ENCODE measurements at regions not wholly inside any gene's neighbourhood (a gene's known extent, or its start where the extent isn't known, plus 50 kb on each side); places are given as distances from the start of the nearest gene placed in this dataset.

DNA sequence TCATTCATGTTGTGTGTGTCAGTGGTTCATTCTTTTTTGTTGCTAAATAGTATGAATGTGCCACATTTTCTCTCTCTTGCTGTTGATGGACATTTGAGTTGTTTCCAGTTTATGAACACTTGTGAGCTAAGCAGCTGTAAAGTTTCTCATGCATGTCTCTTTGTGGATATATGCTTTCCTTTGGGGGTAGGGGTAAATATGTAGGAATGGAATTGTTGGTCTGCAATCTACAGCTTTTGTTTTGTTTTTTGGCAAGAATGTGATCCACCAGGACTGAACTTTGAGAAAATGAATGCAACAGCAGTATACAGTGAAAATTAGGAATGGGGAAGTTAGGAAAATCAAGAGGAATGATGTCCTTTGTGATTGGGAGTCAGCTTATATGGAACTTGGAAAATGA, 226.3 kb downstream of the CDCA7 start:
- no peak for DNase-seq
- Histone ChIP-seq H3K4me3 (ENCODE audit: low read length) (no peak overlapping the region), H3K27me3 (ENCODE audit: control insufficient read depth, insufficient read depth, low read length, poor library complexity, severe bottlenecking) (no peaks in the 10 kb centered on the region), H3K9ac (ENCODE audit: extremely low read depth, low read length, poor library complexity, severe bottlenecking) (no peak overlapping the region), H3K9me3 (ENCODE audit: control insufficient read depth, low read length) (no peaks in the 10 kb centered on the region), H3K36me3 (ENCODE audit: control insufficient read depth, insufficient read depth, low read length) (no peaks in the 10 kb centered on the region), H3K27ac (ENCODE audit: low read depth, low read length) (no peak overlapping the region), H3K4me1 (ENCODE audit: control insufficient read depth, insufficient read depth, low read length) (no peaks in the 10 kb centered on the region)
- H3K36me3 Mint-ChIP-seq (ENCODE audit: low read depth) = no peaks in the 10 kb centered on the region
- H3K9me3 Mint-ChIP-seq = no peaks in the 10 kb centered on the region
- no peaks in the 10 kb centered on the region for H3K4me1 Mint-ChIP-seq
- no peak overlapping the region for H3K4me3 Mint-ChIP-seq
- H3K27me3 Mint-ChIP-seq (ENCODE audit: insufficient read depth) = no peaks in the 10 kb centered on the region
- no peak overlapping the region for H3K27ac Mint-ChIP-seq
- TF ChIP-seq, protein P1, sequence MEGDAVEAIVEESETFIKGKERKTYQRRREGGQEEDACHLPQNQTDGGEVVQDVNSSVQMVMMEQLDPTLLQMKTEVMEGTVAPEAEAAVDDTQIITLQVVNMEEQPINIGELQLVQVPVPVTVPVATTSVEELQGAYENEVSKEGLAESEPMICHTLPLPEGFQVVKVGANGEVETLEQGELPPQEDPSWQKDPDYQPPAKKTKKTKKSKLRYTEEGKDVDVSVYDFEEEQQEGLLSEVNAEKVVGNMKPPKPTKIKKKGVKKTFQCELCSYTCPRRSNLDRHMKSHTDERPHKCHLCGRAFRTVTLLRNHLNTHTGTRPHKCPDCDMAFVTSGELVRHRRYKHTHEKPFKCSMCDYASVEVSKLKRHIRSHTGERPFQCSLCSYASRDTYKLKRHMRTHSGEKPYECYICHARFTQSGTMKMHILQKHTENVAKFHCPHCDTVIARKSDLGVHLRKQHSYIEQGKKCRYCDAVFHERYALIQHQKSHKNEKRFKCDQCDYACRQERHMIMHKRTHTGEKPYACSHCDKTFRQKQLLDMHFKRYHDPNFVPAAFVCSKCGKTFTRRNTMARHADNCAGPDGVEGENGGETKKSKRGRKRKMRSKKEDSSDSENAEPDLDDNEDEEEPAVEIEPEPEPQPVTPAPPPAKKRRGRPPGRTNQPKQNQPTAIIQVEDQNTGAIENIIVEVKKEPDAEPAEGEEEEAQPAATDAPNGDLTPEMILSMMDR (conservative IDR thresholded peaks at IDR 0.05) = no peak

DNA sequence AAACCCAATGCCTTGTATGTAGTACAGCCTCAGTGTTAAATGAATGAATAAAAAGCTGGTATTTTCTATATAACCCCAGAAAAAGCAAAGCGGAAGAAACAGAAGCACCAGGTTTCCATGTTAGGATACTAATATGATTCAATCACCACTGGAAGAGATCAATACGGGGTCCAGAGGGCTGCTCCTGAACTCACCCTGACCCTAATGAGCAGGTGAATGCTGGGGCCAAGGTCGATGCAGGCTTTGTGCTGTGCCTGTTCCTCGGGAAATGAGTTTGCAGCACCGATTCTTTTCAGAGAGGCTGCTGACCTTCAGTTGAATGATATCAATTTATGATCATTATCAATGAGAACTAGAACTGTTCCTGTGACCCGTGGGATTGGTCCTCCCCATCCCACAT, 228.5 kb downstream of the CDCA7 start:
- no peaks in the 10 kb centered on the region for H3K36me3 ChIP-seq (ENCODE audit: control insufficient read depth, insufficient read depth, low read length)
- no peak overlapping the region for H3K27ac ChIP-seq (ENCODE audit: low read depth, low read length)
- TF ChIP-seq, protein P1 (conservative IDR thresholded peaks at IDR 0.05) = no peak
- Mint-ChIP-seq H3K4me1 (no peaks in the 10 kb centered on the region), H3K27me3 (ENCODE audit: insufficient read depth) (no peaks in the 10 kb centered on the region), H3K9me3 (no peaks in the 10 kb centered on the region), H3K4me3 (no peak overlapping the region), H3K27ac (no peak overlapping the region), H3K36me3 (ENCODE audit: low read depth) (no peaks in the 10 kb centered on the region)
- WGBS, 2 experiments (ENCODE audit: insufficient coverage in 1 of 2, insufficient read length in 1 of 2) = 92 to 93% methylated on average over 6 of the region's 6 CpGs
- no peak for DNase-seq
- no peak overlapping the region for H3K4me3 ChIP-seq (ENCODE audit: low read length)
- H3K9ac ChIP-seq (ENCODE audit: extremely low read depth, low read length, poor library complexity, severe bottlenecking) = no peak overlapping the region
- no peaks in the 10 kb centered on the region for H3K27me3 ChIP-seq (ENCODE audit: control insufficient read depth, insufficient read depth, low read length, poor library complexity, severe bottlenecking)
- H3K9me3 ChIP-seq (ENCODE audit: control insufficient read depth, low read length) = no peaks in the 10 kb centered on the region
- H3K4me1 ChIP-seq (ENCODE audit: control insufficient read depth, insufficient read depth, low read length) = no peaks in the 10 kb centered on the region

DNA sequence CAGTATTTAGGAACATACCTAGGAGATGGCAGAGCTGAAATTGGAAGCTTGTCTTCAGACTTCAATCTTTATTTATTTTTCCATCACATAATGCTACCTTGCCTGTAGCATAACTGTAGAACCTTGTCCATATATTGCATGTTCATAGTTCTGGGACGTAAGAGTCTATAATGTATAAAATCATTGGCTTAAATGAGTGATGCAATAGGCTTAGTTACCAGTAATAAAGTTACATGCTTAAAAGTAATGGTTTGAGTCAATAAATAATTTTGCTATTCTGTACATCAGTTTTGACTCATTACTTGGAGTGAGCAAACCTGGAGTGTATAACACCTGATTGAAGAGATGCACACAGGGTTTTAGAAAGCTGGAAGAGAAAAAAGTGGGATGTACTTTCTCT, 229.3 kb downstream of the CDCA7 start:
- no peaks in the 10 kb centered on the region for H3K36me3 ChIP-seq (ENCODE audit: control insufficient read depth, insufficient read depth, low read length)
- no peaks in the 10 kb centered on the region for H3K4me1 ChIP-seq (ENCODE audit: control insufficient read depth, insufficient read depth, low read length)
- H3K27me3 ChIP-seq (ENCODE audit: control insufficient read depth, insufficient read depth, low read length, poor library complexity, severe bottlenecking) = no peaks in the 10 kb centered on the region
- no peaks in the 10 kb centered on the region for H3K27me3 Mint-ChIP-seq (ENCODE audit: insufficient read depth)
- no peak overlapping the region for H3K27ac Mint-ChIP-seq
- no peak overlapping the region for H3K4me3 Mint-ChIP-seq
- DNase-seq = no peak
- WGBS, 2 experiments (ENCODE audit: insufficient coverage in 1 of 2, insufficient read length in 1 of 2) = 86 to 93% methylated on average over 1 of the region's 1 CpG
- H3K9me3 Mint-ChIP-seq = no peaks in the 10 kb centered on the region
- no peaks in the 10 kb centered on the region for H3K36me3 Mint-ChIP-seq (ENCODE audit: low read depth)
- H3K4me1 Mint-ChIP-seq = no peaks in the 10 kb centered on the region
- TF ChIP-seq, protein P1 (conservative IDR thresholded peaks at IDR 0.05) = no peak
- no peak overlapping the region for H3K9ac ChIP-seq (ENCODE audit: extremely low read depth, low read length, poor library complexity, severe bottlenecking)
- no peaks in the 10 kb centered on the region for H3K9me3 ChIP-seq (ENCODE audit: control insufficient read depth, low read length)
- H3K27ac ChIP-seq (ENCODE audit: low read depth, low read length) = no peak overlapping the region
- no peak overlapping the region for H3K4me3 ChIP-seq (ENCODE audit: low read length)
